ENCODE measurements at regions not wholly inside any gene's neighbourhood (a gene's known extent, or its start where the extent isn't known, plus 50 kb on each side); places are given as distances from the start of the nearest gene placed in this dataset.

GRCh38 chr4:107133965-107134653 is 98.0 kb upstream of the DKK2 start:
- no peak overlapping the region for H3K27ac Mint-ChIP-seq
- H3K36me3 Mint-ChIP-seq, result no peaks in the 10 kb centered on the region
- DNase-seq (ENCODE audit: low spot score in 2 of 2) (no peak), ATAC-seq (no peak)
- H3K9me3 Mint-ChIP-seq, result no peaks in the 10 kb centered on the region

- ATAC-seq (no peak), DNase-seq (ENCODE audit: low spot score in 2 of 2) (no peak)
- H3K36me3 Mint-ChIP-seq, result no peaks in the 10 kb centered on the region
Observed at GRCh38 chr4:107131295-107131694, 95.2 kb upstream of the DKK2 start.

DNA sequence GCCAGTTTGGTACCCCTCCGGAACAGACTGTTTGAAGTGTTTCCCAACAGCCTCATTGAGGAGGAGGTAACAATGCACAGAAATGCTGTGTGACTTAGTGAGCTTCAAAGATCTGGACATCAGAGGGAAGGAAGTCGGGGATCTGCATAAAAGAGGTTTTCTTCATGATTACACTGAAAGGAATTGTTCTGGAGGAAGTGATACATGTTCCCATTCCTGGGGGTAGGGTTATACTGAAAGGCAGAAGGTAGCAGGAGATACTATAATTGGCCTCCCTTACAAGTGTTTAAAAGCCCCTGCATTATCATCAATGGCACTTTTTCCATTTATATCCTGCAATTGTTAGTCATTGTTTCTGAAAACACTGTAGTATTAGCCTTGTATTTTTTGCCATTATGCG is 94.0 kb upstream of the DKK2 start:
- DNase-seq (ENCODE audit: low spot score in 2 of 2) (no peak), ATAC-seq (no peak)
- Mint-ChIP-seq H3K27ac (no peak overlapping the region), H3K9me3 (peaks cover under 1 to 5% of the 10 kb centered on the region in 2 donors), H3K36me3 (no peaks in the 10 kb centered on the region)

More at GRCh38 chr4:107131295-107131694, 95.2 kb upstream of the DKK2 start:
- Mint-ChIP-seq H3K27ac (no peak overlapping the region), H3K9me3 (peaks cover 0 to 5% of the 10 kb centered on the region in 2 donors)

DNA sequence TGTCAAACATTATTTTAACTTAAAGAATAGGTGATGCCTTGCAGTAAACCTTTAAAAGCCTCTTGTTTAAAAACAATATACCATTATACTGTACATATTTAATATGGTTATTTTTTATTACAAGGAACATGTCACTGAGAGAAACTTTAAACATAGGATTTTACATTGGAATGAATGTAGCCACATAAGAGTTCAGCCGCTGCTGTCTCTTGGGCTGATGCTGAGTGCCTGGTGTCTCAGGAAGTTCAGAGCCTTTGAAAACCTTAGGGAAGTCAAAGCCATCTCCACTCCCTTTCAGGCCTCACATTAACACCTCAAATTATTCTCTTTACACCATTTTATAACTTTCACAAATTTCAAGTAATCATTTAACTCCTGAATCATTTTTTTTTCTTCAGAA is 93.5 kb upstream of the DKK2 start:
- H3K36me3 Mint-ChIP-seq, result no peaks in the 10 kb centered on the region
- H3K9me3 Mint-ChIP-seq, result peaks cover 3 to 5% of the 10 kb centered on the region in 2 donors
- H3K27ac Mint-ChIP-seq, result no peak overlapping the region
- no peak for DNase-seq (ENCODE audit: low spot score in 2 of 2)
- no peak for ATAC-seq

- no peak for ATAC-seq
Observed at GRCh38 chr4:107129076-107129475, 93.0 kb upstream of the DKK2 start.

DNA sequence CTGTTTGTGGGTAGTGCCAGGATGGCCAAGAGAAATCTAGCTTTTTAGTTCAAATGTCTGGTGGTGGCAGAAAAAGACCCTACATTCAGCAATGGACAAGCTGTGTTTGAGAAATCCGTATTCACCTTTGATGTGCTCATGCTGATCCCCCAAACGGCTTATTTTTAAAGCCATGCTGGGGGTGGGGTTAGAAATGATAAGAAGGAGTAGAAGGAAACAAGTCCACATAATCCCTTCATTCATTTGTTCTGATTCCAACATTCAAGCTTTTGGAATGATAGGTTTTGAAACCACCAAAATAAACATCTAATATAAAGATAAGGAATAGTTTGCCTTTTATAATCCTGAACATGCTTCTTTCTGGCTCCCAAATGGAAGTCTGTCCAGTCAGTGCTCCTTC is 92.0 kb upstream of the DKK2 start:
- no peak for ATAC-seq
- no peak for DNase-seq (ENCODE audit: low spot score in 2 of 2)
- H3K27ac Mint-ChIP-seq, result no peak overlapping the region
- no peaks in the 10 kb centered on the region for H3K36me3 Mint-ChIP-seq
- H3K9me3 Mint-ChIP-seq, result peaks cover 3 to 5% of the 10 kb centered on the region in 2 donors

More at GRCh38 chr4:107129076-107129475, 93.0 kb upstream of the DKK2 start:
- Mint-ChIP-seq H3K36me3 (no peaks in the 10 kb centered on the region), H3K27ac (no peak overlapping the region), H3K9me3 (peaks cover 3 to 5% of the 10 kb centered on the region in 2 donors)
- no peak for DNase-seq (ENCODE audit: low spot score in 2 of 2)

GRCh38 chr4:107125496-107125895 is 89.4 kb upstream of the DKK2 start:
- Mint-ChIP-seq H3K36me3 (no peaks in the 10 kb centered on the region), H3K9me3 (peaks cover 3 to 5% of the 10 kb centered on the region in 2 donors), H3K27ac (no peak overlapping the region)
- ATAC-seq (no peak), DNase-seq (ENCODE audit: low spot score in 2 of 2) (no peak)

DNA sequence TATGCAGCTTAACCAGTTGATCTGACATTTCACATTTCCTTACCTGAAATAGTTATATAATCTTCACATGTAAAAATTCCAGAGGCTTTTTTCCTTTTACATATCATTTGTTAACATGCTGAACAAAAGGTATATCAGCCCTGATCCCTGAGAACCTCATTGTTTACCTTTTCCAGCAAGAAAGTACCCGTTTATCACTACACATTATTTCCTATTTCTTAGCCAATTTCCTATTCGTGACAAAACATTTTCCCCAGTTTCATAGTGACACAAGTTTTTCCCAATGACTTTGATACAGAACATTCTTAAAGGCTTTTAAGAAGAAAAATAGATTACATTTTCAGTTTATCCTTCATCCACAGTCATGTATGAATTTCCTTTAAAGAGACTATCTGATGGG is 86.6 kb upstream of the DKK2 start:
- no peak for DNase-seq (ENCODE audit: low spot score in 2 of 2)
- ATAC-seq, result no peak
- no peak overlapping the region for H3K27ac Mint-ChIP-seq
- no peaks in the 10 kb centered on the region for H3K36me3 Mint-ChIP-seq
- peaks cover 3 to 5% of the 10 kb centered on the region in 2 donors for H3K9me3 Mint-ChIP-seq

- Mint-ChIP-seq H3K27ac (no peak overlapping the region), H3K9me3 (peaks cover 0 to 8% of the 10 kb centered on the region in 2 donors), H3K36me3 (no peaks in the 10 kb centered on the region)
- DNase-seq (ENCODE audit: low spot score in 2 of 2), result no peak
- ATAC-seq, result no peak
Observed at GRCh38 chr4:107120661-107121060, 84.5 kb upstream of the DKK2 start.

DNA sequence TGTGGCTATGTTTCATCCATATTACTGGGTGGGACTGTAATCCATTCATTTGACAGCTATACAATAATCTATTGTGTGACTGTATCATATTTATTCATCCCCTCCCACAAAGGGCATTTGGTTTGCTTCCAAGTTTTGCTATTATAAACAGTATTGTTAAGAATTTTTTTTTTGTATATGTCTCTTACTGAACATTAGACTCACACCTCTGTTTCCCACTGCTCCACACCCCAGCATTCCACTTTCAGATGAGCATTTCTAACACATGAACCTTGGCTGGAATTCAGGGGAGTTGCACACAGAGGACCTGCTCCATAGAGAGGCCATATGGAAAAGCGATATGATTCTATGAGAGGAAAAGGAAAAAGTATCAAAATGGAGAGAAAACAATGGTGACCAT is 81.6 kb upstream of the DKK2 start:
- Mint-ChIP-seq H3K36me3 (no peaks in the 10 kb centered on the region), H3K27ac (no peak overlapping the region), H3K9me3 (peaks cover 2 to 5% of the 10 kb centered on the region in 2 donors)
- ATAC-seq (no peak), DNase-seq (ENCODE audit: low spot score in 2 of 2) (no peak)

GRCh38 chr4:107115185-107115847 is 79.2 kb upstream of the DKK2 start:
- DNase-seq (ENCODE audit: low spot score in 2 of 2), result no peak
- Mint-ChIP-seq H3K36me3 (no peaks in the 10 kb centered on the region), H3K9me3 (peaks cover 4 to 8% of the 10 kb centered on the region in 2 donors), H3K27ac (no peak overlapping the region)
- ATAC-seq, result no peak

GRCh38 chr4:107114059-107114458 is 77.9 kb upstream of the DKK2 start:
- H3K36me3 Mint-ChIP-seq, result no peaks in the 10 kb centered on the region
- peaks cover 4 to 8% of the 10 kb centered on the region in 2 donors for H3K9me3 Mint-ChIP-seq
- DNase-seq (ENCODE audit: low spot score in 2 of 2), result no peak
- no peak for ATAC-seq
- no peak overlapping the region for H3K27ac Mint-ChIP-seq

- peaks cover 5 to 7% of the 10 kb centered on the region in 2 donors for H3K9me3 Mint-ChIP-seq
- H3K36me3 Mint-ChIP-seq, result no peaks in the 10 kb centered on the region
- no peak for ATAC-seq
- no peak for DNase-seq (ENCODE audit: low spot score in 2 of 2)
- H3K27ac Mint-ChIP-seq, result no peak overlapping the region
Observed at GRCh38 chr4:107098401-107098800, 62.3 kb upstream of the DKK2 start.

GRCh38 chr4:107094976-107095375 is 58.9 kb upstream of the DKK2 start:
- H3K9me3 Mint-ChIP-seq, result peaks cover 5 to 8% of the 10 kb centered on the region in 2 donors
- no peak overlapping the region for H3K27ac Mint-ChIP-seq
- H3K36me3 Mint-ChIP-seq, result no peaks in the 10 kb centered on the region
- DNase-seq (ENCODE audit: low spot score in 2 of 2), result no peak
- no peak for ATAC-seq

DNA sequence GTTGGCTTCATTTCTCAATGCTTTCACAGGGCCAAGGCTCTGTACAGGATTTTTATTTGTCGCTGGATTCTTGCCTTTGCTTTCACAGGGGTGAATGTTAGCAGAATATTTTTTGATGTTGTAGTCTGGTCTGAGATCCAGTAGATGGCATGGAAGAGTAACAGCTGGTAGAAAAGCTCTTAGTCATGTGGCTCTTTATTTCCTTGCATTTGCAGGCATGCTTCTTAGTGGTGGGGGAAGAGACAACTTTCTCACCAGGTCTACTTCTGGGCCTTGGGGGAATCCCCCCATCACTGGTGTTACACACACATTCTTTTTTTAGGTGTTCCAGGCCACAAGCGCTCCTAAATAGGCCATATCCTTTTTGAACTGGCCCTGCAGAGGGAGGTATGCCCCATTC is 58.2 kb upstream of the DKK2 start:
- Mint-ChIP-seq H3K27ac (no peak overlapping the region), H3K36me3 (no peaks in the 10 kb centered on the region), H3K9me3 (peaks cover 5 to 7% of the 10 kb centered on the region in 2 donors)
- DNase-seq (ENCODE audit: low spot score in 2 of 2), result no peak
- no peak for ATAC-seq
